ENCODE measurements at regions not wholly inside any gene's neighbourhood (a gene's known extent, or its start where the extent isn't known, plus 50 kb on each side); places are given as distances from the start of the nearest gene placed in this dataset.

DNA sequence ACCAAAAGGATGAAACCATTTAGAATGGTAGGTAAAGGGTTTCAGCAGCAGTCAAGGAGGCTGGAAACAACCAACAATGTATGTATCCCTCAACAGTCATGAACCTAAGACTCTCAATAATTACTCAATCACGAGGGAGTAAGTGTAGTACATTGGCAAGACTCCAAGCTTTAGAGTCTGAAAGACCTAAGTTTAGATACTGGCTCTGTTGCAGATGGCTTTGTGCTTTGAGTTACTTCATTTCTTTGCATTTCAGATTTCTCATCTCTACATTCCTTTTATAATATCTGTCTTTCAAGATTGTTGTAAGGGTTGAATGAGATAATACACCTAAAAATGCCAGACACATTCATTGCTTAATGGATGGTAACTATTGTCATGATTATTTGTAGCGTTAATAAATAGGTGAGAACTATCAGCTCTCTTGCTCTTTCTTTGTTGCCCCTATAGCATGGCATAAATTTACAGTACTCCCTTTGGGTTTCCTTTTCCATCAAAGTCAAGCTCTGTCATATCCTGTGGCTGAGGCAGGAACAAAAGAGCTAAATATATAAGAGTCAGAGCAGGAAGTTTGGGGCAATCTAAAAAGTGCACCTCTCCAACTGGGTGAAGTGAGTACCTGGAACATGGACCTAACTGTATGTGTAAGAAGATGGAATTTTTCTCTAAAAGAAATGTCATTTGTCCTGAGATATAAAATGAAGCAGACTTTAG is 228.2 kb upstream of the ZC3H12C start:
- ATAC-seq = no peak

DNA sequence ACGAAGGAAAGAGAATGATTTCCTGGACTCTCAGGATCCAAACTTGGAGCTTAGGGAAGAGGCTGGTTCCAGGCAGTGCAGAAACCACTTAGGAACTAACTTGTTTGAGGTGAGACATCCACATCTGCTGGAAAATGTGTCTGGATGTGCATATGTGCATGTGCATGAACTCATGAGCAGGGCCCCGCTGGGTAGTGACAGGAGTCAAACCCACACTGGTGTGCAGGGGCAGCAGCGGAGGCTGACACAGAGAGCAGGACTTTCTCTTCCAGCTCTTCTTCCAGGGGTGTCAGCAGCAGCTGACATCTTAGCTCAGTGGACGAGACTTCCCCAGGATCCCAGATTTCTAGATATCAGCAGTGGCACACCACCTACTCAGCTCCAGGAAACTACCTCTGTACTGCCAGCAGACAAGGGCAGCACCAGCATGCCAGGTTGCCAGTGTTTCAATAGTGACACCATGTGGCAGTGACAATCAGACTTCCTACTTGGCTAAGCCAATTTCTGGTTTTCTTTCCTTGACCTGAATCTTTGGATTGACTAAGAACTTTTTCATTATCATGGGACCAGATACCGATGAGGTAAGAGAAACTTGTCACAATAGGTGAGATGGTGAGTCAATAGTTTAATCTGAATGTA is 227.5 kb upstream of the ZC3H12C start:
- ATAC-seq = peak; percentile 46

DNA sequence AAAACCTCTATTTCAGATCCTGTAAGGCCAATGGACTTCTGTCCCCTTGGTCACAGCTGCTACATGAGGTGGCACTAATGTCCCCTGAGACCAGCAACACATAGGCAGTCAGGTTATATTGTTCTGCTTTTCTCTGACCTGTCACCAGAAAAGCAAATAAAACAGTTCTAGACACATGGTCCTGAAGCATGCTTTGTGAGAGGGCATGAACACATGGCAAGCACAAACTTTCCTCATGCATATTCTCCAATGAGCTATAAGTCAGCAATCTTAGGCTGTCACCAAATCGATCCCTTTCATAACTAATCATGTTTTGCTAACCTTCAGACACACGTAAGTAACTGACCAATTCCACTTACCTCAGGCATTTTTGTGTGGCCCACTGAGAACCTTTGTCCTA is 225.4 kb upstream of the ZC3H12C start:
- ATAC-seq = no peak

DNA sequence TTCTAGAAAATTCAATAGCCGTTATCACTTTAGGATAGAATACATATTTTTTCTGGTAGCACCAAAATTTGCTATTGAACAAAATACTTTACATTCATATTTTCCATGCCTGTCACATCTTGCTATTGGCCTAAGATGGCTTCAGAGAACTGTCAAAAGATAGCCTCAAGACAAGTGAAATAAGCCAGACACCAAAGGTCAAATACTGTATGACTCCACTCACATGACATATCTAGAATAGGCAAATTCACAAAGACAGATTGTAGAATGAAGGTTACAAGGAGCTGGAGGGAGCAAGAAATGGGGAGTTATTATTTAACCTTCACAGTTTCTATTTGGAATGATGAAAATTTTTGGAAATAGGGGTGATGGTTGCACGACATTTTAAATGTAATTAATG is 223.7 kb upstream of the ZC3H12C start:
- ATAC-seq = no peak

DNA sequence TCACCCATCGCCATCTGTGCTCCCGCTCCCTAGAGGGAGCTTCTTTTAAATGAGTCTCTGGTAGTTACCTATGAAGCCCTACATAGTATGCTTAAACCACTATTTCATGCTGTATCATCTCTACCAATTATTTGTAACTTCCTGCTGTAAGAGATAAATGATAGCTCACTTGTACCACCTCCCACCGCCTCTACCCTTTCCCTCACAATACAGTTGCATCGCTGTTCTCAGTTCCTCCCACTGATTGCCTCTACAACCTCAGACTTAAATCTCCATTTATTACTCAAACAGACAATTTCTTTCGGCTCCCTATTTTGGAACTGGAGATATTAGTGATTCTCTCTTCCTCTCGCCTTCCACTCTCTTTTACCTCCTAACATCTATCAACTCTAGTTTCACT is 222.9 kb upstream of the ZC3H12C start:
- no peak for ATAC-seq

DNA sequence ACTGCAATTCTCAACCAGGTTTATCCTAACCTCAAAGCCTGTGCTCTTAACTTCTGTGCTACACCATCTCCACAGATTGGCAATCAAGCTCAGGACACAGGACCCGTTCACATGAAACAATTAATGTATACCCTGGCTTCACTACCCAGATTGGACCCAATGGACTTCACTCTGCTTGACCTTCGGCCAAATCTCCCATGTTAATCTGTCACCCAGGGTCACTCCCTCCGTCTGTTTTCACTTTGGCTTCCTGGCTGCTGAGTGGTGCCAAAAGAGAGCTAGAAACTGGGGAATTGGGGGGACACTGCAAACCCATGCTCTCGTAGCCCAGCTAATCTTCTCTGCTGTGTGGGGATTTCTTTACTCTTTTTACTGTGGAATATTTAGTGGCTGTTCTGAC is 216.1 kb upstream of the ZC3H12C start:
- no peak for ATAC-seq

DNA sequence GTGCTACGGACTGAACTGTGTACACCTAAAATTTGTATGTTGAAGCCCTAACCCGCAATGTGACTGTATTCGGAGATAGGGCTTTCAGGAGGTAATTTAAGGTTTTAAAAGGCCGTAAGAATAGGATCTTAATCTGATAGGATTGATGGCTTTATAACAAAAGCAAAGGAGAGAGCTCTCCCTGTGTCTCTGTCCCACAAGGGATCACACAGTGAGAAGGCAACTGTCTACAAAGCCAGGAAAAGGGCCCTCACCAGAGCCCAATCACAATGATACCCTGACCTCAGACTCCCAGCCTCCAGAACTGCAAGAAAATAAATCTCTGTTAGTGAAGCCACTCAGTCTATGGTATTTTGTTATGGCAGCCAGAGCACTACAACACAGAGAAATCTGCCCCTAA is 208.7 kb upstream of the ZC3H12C start:
- no peak for ATAC-seq

DNA sequence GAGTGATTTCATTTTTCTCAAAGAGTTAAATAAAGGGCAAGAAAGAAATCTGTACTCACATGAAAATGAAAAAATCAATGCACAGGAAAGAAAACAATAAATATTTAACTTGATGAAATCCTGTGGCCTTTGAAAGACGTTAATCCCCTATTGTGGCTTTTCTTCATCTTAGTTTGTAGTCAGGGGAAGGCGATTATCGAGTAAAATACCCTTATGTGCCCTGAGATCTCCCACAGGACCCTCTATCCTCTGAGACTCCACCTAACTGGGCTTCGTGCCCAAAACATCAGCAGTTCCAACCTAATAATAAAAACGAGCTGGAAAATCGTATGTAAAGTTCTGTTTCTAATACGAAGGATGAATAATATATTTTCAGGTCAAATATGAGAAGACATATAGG is 208.2 kb upstream of the ZC3H12C start:
- no peak for ATAC-seq

DNA sequence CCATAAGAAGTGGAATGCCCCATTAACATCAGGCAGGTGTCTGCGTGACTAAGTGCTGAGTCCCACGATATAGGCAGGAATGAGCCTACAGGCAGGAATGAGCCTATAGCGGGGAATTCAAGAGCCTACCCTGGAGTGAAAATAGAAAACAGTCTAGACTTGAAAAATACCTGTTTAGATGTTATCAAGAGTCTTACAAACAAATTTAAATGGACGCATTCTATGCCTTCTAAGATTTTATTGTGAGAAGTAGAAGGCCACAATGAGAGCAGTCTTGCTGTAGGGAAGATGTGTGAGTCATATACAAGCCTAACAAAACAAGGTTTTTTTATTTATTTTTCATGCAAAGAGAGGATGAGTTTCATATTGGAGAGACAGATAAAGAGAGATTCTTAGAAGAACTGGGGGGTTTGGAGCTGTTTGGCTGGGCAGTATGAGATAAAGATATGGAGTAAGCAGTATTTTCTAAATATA is 200.8 kb upstream of the ZC3H12C start:
- no peak for ATAC-seq

DNA sequence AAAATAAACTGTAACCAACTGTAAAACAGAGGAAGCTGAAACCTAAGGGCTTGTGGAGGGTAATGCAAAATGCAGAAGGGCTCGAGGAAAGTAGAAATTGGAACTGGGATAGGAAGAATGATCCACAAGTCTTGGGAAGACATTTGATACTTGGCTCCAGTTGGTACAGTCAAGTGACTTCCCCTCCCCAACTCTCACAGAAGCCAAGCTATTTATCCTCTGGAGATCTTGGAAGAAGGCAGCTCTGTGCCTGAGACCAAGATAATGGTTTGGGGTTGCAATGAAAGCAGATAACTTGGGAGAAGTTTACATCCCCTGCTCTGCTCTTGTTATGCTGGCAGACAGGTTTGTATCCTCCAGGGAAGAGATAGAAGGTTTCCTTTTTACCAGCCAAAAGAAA is 198.9 kb upstream of the ZC3H12C start:
- ATAC-seq = no peak

DNA sequence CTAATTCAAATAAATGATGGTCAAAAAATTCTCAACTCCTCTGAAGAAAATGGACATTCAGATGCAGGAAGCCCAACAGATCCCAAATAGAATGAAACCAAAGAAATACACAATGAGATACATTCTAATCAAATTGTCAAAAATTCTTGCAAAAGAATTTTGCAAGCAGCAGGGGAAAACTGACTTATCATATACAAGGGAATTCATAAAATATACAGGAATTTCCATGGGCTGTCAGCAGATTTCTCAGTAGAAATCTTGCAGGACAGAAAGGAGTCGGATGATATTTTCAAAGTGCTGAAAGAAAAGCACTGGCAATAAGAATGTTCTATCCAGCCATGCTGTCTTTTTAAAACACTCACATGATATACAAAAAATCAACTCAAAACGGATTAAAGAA is 194.6 kb upstream of the ZC3H12C start:
- no peak for ATAC-seq

DNA sequence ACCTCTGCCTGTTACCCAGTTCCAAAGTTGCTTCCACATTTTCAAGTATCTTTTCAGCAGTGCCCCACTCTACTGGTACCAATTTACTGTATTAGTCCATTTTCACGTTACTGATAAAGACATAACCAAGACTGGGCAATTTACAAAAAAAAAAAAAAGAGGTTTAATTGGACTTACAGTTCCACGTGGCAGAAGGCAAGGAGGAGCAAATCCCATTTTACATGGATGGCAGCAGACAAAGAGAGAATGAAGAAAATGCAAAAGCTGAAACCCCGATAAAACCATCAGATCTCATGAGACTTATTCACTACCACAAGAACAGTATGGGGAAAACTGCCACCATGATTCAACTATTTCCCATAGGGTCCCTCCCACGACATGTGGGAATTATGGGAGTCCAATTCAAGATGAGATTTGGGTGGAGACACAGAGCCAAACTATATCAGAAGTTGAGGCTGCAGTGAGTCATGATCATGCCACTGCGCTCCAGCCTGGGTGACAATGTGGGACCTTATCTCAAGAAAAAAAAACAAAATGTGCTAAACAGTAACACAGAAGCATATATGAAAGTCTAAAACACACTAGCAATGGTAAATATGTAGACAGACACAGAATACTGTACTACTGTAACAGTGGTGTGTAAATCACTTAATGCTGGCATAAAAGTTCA is 190.3 kb upstream of the ZC3H12C start:
- ATAC-seq = no peak

DNA sequence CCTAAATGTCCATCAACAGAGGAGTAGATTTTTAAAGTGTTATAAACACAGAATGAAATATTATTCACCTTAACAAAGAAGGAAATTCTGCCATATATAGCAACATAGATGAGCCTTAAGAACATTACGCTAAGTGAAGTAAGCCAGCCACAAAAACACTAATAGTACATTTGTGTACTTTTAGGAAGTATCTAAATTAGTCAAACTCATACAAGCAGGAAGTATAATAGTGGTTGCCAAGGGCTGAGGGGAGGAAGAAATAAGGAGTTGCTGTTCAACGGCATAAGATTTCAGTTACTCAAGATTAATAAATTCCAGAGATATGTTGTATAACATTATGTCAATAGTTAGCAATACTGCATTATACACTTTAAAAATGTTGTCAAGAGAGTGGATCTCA is 181.7 kb upstream of the ZC3H12C start:
- no peak for ATAC-seq

DNA sequence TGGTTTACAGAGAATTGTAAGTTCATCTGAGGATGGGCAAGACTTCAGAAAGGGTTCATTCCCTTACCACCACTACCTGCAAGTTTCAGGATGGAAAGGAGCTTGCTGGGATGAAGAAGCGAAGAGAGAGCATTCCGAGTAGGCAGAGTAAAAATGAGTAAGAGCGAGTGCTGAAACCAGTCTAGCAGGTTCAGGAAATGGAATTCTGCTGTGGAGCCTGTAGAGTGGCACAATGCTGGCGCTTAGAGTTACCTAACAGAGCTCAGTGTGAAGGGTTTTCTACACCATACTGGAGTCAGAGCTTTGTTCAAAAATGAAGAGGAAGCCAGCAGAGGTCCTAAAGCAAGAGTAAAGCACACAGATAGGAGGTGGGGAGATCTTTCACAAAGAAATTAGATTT is 179.2 kb upstream of the ZC3H12C start:
- ATAC-seq = peak; percentile 91

DNA sequence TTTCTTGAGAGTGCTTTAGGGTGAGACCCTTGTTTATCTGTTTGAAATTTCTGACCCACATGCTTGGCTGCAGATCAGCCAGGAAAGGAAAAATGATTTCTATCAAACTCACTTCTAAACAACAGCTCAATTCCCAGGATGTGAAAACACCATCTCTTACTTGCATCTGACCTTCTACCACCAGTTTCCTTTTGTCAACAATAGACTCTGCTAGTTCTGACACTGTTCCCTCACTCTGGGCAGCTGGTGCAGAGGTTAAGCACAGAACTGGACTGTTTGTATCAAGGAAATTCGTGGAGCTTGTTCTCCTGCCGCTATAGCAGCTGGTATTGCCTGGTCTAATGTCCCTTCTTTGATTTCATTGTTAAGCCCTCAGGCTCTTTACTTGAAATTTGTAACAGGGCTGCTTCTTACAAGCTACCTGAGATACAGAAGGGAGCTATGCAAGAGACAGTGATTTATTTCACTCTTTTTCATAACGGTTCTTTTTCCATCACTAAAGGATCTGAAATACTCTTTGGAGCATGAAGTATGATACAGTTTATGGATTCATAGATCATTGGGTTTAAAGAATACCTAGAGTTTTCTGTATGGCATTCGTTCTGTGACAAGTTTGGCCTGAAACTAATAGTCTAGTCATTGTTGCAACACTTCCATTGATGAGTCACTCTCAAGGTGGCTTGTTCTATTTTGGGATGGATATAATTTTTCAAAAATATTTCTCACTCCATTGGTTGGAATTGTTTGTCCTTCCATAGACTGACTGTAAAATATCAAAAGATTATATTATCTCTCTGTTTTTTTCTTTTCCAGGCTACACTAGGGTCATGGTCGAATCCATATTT is 178.2 kb upstream of the ZC3H12C start:
- ATAC-seq = peak; percentile 38

DNA sequence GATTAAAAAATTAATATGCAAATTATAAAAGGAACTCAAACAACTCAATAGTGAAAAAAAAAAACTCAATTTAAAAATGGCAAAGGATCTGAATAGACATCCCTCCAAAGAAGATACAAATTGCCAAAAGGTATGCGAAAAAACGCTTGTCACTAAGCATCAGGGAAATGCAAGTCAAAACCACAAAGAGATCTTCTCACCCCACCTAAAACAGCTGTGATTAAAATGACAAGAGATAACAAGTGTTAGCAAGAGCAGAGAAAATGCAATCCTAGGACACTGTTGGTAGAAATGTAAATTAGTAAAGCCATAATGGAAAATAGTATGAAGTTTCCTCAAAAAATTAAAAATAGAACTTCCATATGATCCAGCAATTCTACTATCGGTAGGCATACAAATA is 166.3 kb upstream of the ZC3H12C start:
- no peak for ATAC-seq

DNA sequence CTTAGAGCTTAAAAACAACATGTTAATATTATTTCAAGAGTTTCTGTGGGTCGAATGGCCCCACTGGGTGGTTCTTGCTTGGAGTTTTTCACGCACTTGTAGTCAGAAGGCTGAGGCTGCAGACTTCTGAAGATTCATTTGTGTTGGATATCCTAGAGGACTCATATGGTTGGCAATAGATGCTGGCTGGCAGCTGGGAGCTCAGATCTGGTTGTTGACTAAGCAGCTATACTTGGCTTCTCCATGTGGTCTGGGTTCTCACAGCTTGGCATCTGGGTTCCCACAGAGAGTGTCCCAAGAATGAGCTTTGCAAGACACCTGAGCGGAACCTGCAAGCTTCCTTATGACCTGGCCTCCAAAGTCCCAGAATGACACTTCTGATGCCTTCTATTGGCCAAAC is 163.9 kb upstream of the ZC3H12C start:
- ATAC-seq = no peak

DNA sequence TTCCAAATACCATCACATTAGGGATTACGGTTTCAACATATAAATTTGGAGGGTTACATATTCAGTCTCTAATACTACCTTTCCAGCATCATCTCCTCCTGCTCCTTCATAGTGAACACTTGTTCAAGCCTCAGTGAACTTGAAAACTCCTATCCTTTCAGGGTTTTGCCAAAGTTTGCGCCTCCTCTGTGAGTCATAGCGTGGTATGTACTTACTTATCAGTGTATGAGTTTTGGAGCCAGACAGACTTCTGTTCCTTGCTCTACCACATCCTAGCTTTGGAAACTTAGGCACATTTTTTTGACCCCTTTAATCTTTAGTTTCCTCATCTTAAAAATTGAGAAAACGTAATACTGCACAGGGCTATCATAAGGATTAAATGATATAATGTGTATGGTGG is 160.1 kb upstream of the ZC3H12C start:
- no peak for ATAC-seq

DNA sequence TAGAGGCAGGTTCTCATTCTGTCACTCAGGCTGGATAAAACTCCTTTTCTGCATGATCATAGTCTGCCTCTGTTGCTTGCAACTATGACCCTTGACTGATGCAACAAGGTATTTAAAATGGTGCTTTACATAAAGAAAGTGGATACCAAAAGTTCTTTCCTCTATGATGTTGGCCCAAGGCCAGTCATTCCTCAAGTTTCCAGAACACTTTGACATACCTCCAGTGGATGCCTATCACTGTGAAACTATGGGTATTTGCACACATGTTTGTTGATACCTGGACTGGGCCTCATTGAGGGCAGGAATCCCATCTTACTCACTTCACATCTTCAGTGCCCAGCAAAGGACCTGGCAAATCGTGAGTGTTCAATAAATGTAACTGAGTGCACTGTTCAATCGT is 159.0 kb upstream of the ZC3H12C start:
- no peak for ATAC-seq

DNA sequence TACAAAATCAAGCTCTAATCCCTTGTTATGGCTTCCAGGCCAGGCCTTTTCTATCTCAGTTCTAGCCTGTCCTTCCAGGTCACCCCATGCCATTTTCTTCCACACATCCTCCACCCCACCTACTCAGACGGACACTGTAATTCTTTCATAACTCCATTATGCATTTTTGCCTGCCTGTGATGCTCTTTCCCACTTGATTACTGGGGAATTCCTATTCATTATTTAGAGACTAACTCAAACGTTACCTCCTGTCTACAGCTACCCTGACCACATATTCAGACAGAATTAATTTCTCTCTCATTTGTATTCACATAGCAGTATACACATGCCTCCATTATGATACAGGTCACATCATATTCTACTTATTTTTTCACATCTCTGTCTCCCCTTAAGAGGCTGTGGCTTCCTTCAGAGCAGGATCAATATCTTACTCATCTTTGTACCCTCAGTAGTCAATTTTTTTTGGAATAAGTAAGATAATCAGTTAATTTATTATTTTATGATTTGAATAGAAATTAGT is 156.5 kb upstream of the ZC3H12C start:
- no peak for ATAC-seq

DNA sequence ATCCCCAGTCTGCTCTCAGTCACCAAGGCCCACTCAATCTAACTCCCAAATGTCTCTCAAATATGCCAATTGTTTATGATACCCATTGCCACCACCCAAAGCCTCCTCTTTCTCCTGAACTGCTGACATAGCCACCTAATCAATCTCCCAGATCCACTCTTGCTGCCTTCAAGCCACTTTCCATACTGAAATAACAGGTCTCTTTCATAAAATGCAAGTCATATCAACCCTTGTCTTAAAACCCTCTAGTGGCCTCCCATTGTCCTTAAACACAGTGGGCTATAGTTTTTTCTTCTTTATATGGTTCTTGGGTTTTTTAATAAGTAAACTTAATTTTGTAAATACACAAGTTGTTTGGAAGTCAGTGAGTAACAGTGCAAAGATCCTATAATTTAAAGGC is 155.2 kb upstream of the ZC3H12C start:
- no peak for ATAC-seq

DNA sequence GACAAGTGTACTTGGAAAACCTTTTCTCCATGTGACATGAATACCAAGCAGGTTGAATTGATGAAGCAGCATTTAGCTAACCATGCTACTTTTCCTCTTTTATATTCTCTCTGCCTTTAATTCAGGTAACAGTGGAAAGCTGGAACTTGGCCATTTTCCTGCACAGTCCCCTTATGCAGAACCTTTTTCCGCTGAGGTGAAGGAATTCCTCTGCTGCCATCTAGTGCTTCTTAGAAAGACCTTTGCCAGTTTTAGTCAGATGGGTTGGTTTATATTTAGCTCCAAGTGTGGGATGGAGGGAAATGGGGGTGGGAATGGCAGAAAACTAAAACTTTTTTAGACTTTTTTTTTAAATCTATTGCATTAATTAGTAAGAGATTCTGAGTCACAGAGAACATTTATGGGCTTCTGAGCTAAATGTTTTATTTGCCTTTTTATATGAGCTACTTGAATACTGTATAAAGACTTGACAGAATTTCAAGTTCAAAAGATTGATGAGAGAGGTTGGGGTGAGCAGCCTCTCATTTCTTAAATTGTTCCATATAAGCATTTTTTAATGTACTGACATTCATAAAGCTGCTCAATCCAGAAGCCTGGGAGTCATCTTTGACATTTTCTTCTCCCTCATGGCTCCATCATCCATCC is 153.9 kb upstream of the ZC3H12C start:
- peak; percentile 44 for ATAC-seq
